HG02623 (cell line): ENCODE measurements at regions not wholly inside any gene's neighbourhood (a gene's known extent, or its start where the extent isn't known, plus 50 kb on each side); places are given as distances from the start of the nearest gene placed in this dataset.
A peak's percentile ranks its signal among the peaks of the same experiment; 100 is the strongest.
"Not testable (repeated sequence)": the region's sequence is repeated elsewhere in the genome, so short reads cannot be mapped to it uniquely, and the experiment has no call there.

Source experiments
- ATAC-seq: cut with Tn5 transposase; IDR thresholded peaks from one replicate; pipeline ENCODE4 v1.9.1; 2021; ENCODE audit warnings: moderate library complexity; ENCODE audit not compliant: unreplicated experiment

- ATAC-seq: no peak
These were observed 402.5 kb downstream of the STK39 start for GRCh38 chr2:167844714-167845530.

DNA sequence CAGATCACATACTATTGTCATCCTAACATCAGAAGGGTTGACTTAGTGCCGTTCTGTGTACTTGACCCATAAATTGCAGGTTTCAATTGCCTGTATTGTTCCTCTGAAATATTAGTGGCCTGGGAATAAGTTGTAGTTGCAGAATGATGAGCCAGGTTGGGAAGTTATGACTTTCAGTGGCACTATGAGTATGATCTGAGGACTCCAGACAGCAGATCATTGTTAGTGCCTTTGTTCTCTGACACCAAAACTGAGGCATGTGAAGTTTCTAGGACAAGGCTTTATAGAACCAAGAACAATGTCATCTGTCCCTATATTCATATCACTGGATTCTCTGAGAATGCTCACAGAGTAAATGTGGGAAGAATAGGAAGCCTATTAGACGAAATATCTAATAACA lies 403.7 kb downstream of the STK39 start:
- ATAC-seq: no peak

GRCh38 chr2:167843217-167843616 lies 404.2 kb downstream of the STK39 start:
- ATAC-seq: no peak

DNA sequence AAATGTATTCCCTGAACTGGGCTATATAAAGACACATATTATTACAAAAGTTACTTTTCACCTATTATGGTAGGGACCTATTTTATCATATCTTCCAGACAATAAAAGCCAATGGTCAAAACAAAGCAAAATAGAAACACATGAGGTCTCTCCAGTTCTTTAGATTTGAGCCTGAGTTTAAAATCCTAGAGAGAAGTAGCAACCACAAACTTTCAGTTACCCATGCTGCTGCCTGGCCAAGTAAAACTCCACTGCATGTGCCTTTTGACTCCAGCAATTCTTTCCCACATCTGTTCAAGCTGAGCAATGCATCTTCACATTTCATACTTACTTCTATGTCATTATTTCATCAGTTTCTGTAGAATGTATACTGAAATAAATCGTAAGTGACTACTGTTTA lies 405.3 kb downstream of the STK39 start:
- no peak for ATAC-seq

DNA sequence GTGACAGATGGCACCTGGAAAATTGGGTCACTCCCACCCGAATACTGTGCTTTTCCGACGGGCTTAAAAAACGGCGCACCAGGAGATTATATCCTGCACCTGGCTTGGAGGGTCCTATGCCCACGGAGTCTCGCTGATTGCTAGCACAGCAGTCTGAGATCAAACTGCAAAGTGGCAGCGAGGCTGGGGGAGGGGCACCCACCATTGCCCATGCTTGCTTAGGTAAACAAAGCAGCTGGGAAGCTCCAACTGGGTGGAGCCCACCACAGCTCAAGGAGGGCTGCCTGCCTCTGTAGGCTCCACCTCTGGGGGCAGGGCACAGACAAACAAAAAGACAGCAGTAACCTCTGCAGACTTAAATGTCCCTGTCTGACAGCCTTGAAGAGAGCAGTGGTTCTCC lies 412.1 kb downstream of the STK39 start:
- not testable (repeated sequence) for ATAC-seq

DNA sequence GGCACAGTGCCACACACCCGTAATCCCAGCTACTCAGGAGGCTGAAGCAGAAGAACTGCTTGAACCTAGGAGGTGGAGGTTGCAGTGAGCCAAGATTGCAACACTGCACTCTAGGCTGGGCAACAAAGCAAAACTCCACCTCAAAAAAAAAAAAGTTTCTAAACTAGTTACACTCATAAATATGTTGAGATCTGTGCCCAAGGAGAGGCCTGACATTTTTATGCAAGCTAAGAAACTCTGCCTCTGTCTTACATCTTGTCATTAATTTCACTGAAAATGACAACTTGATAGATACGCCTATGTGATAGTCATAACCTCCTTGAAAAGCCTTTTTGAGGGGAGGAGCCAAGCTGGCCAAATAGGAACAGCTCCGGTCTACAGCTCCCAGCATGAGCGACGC lies 412.7 kb downstream of the STK39 start:
- ATAC-seq: no peak

DNA sequence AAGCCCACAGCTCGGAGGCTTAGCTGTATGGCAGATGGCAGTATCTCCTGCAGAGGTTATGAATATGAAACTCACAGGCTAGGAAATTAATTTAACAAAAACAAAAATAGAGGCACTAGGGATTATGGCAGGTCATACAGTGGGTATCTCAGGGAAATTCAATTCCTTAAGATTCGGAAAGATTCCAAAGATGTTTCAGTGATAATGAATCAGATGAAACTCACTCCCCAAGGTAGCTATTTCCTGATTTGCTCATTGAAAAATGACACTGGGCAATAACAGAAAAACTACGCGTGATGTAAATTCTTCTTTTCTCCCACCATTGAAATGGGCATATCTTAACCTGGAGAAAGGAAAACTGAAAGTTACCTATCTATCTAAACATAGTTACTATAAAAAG lies 414.1 kb downstream of the STK39 start:
- no peak for ATAC-seq

- ATAC-seq: no peak
These were observed 414.5 kb downstream of the STK39 start for GRCh38 chr2:167832868-167833287.

- no peak for ATAC-seq
These were observed 419.9 kb downstream of the STK39 start for GRCh38 chr2:167827352-167828097.

- no peak for ATAC-seq
These were observed 420.5 kb downstream of the STK39 start for GRCh38 chr2:167826906-167827305.

GRCh38 chr2:167825664-167826063 lies 421.7 kb downstream of the STK39 start:
- ATAC-seq: no peak

- no peak for ATAC-seq
These were observed 424.5 kb downstream of the STK39 start for GRCh38 chr2:167822690-167823465.

DNA sequence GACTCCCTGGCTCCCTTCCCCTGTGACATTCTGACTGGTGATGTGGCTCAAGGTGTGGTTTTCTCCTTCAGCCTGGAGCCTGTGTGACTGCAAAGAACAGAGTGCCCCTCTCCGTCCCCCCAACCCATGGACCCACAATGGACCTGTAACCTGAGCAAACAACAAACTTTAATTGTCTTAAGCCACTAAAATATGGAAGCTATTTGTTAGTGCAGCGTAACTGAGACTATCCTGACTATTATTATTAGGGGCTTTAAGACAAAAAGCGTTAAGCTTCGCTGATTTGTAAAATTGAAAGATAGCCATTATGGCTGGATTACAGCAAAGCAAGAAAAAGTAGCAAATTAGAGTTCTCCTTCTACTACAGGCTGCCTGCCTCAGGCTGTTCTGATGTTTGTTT lies 426.9 kb downstream of the STK39 start:
- no peak for ATAC-seq

GRCh38 chr2:167818521-167818920 lies 428.9 kb downstream of the STK39 start:
- ATAC-seq: no peak

GRCh38 chr2:167817908-167818307 lies 429.5 kb downstream of the STK39 start:
- ATAC-seq: no peak

- ATAC-seq: no peak
These were observed 430.0 kb downstream of the STK39 start for GRCh38 chr2:167817422-167817821.

DNA sequence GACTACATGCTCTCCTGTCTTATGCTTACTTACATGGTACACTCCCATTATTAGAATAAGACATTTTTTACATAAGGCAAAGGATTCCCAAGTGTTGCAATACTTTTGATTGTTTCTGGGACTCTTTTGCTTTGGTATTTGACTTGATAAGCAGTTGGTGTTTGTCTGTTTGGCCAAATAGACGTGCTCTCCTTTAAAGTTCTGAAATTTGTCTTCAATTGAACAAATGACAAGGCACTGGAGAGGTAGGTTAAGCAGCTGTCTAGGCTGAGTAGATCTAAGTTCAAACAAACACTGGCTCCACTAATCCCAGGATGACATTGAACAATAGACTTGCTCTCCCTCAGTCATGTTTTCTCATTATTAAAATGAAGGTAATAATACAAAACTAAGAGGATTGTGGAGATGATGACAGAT lies 430.5 kb downstream of the STK39 start:
- ATAC-seq: no peak

GRCh38 chr2:167814881-167815718 lies 432.3 kb downstream of the STK39 start:
- peak; percentile 47 for ATAC-seq

DNA sequence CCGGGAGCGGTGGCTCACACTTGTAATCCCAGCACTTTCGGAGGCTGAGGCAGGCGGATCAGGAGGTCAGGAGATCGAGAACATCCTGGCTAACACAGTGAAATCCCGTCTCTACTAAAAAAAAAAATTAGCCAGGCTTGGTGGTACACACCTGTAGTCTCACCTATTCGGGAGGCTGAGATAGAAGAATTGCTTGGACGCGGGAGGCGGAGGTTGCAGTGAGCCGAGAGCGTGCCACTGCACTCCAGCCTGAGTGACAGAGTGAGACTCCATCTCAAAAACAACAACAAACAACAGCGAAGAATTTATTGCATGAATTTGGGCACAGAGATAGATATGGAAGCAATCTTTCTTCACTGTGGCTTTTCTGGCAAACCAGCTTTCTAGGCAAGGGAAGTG lies 432.9 kb downstream of the STK39 start:
- ATAC-seq: not testable (repeated sequence)

DNA sequence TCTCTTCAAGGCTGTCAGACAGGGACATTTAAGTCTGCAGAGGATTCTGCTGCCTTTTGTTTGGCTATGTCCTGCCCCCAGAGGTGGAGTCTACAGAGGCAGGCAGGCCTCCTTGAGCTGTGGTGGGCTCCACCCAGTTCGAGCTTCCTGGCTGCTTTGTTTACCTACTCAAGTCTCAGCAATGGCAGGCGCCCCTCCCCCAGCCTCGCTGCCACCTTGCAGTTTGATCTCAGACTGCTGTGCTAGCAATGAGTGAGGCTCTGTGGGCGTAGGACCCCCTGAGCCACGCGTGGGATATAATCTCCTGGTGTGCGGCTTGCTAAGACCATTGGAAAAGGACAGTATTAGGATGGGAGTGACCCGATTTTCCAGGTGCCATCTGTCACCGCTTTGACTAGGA lies 437.6 kb downstream of the STK39 start:
- not testable (repeated sequence) for ATAC-seq
